ENCODE measurements at regions not wholly inside any gene's neighbourhood (a gene's known extent, or its start where the extent isn't known, plus 50 kb on each side); places are given as distances from the start of the nearest gene placed in this dataset.

DNA sequence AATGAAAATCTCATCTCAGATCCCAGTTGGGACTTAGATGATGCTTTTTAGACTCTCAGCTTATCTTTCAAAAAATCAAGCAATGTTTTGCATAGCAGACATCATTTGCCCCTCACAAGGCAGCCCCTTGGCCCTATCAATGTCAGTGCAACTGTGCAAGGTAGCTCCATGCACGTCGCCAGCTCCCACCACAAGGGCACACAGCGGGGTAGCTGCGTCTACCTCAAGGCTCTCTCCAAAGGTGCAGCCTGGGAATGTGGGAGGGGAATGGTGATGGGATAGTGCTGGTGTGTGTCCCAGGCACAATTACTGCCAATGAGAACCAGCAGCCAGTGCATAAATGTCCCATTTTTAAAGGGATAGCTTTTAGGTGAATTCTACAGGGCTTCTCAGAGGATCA lies 137.5 kb upstream of the SYNDIG1 start:
- no peak for ATAC-seq
- in situ Hi-C loops (cut with HindIII; ENCODE audit: low pct_unique_long_range_greater_than_20kb, low sequenced_read_pairs) = no loop called here
- no peak for DNase-seq (ENCODE audit: low read depth, low spot score)
- H3K4me1 ChIP-seq (ENCODE audit: control insufficient read depth, insufficient read depth, low read length) = no peaks in the 10 kb centered on the region
- no peak overlapping the region for H3K27ac ChIP-seq (ENCODE audit: low read length)
- CTCF ChIA-PET = no interaction called here
- no peak for TF ChIP-seq REST (IDR thresholded peaks at IDR 0.05; ENCODE audit: insufficient read depth in 1 of 2, low read depth in 2 of 2, low read length in 1 of 2)
- no peak for TF ChIP-seq POLR2AphosphoS5 (IDR thresholded peaks at IDR 0.05; ENCODE audit: low read depth, low read length)
- TF ChIP-seq TCF7L2 (IDR thresholded peaks at IDR 0.05; ENCODE audit: low read depth, low read length) = no peak
- TF ChIP-seq SIN3A (IDR thresholded peaks at IDR 0.05; ENCODE audit: borderline replicate concordance, insufficient read depth, low read depth, low read length) = no peak
- no peak for TF ChIP-seq CTCF (IDR thresholded peaks at IDR 0.05)
- no peak overlapping the region for H3K4me3 ChIP-seq (ENCODE audit: low read depth in 2 of 2, low read length in 2 of 2)
- no peaks in the 10 kb centered on the region for H3K36me3 ChIP-seq (ENCODE audit: control insufficient read depth, insufficient read depth, low read length)
- H3K27me3 ChIP-seq (ENCODE audit: control insufficient read depth, insufficient read depth, low read length) = no peaks in the 10 kb centered on the region
- H3K9me3 ChIP-seq (ENCODE audit: control insufficient read depth, insufficient read depth, low read depth, low read length) = no peaks in the 10 kb centered on the region
- BruUV-seq (replicated peaks) = no TSS peak
- POLR2A ChIA-PET = no interaction called here
- intact Hi-C loops (cut with micrococcal nuclease; ENCODE audit: unreplicated experiment) = no loop called here

GRCh38 chr20:24328901-24329300 lies 140.5 kb upstream of the SYNDIG1 start:
- H3K27ac ChIP-seq (ENCODE audit: low read length) = no peak overlapping the region
- TF ChIP-seq POLR2AphosphoS5 (IDR thresholded peaks at IDR 0.05; ENCODE audit: low read depth, low read length) (no peak), TCF7L2 (IDR thresholded peaks at IDR 0.05; ENCODE audit: low read depth, low read length) (no peak), CTCF (IDR thresholded peaks at IDR 0.05) (no peak), REST (IDR thresholded peaks at IDR 0.05; ENCODE audit: insufficient read depth in 1 of 2, low read depth in 2 of 2, low read length in 1 of 2) (no peak), SIN3A (IDR thresholded peaks at IDR 0.05; ENCODE audit: borderline replicate concordance, insufficient read depth, low read depth, low read length) (no peak)
- H3K4me1 ChIP-seq (ENCODE audit: control insufficient read depth, insufficient read depth, low read length) = no peaks in the 10 kb centered on the region
- ATAC-seq (no peak), DNase-seq (ENCODE audit: low read depth, low spot score) (no peak)
- H3K27me3 ChIP-seq (ENCODE audit: control insufficient read depth, insufficient read depth, low read length) = no peaks in the 10 kb centered on the region
- no peaks in the 10 kb centered on the region for H3K36me3 ChIP-seq (ENCODE audit: control insufficient read depth, insufficient read depth, low read length)
- H3K9me3 ChIP-seq (ENCODE audit: control insufficient read depth, insufficient read depth, low read depth, low read length) = no peaks in the 10 kb centered on the region
- in situ Hi-C loops (cut with HindIII; ENCODE audit: low pct_unique_long_range_greater_than_20kb, low sequenced_read_pairs) = no loop called here
- no peak overlapping the region for H3K4me3 ChIP-seq (ENCODE audit: low read depth in 2 of 2, low read length in 2 of 2)
- no TSS peak for BruUV-seq (replicated peaks)
- ChIA-PET CTCF (no interaction called here), POLR2A (no interaction called here)
- intact Hi-C loops (cut with micrococcal nuclease; ENCODE audit: unreplicated experiment) = no loop called here
